H54 (cell line): ENCODE measurements at regions not wholly inside any gene's neighbourhood (a gene's known extent, or its start where the extent isn't known, plus 50 kb on each side); places are given as distances from the start of the nearest gene placed in this dataset.

Experiments used
- DNase-seq: peaks from one replicate; pipeline ENCODE4 v3.0.0; 2011; ENCODE audit warnings: low spot score, mixed read lengths; ENCODE audit not compliant: insufficient read length
- FAIRE-seq: peaks from 3 replicates; lab custom pipeline; 2011; peaks lifted over from hg19 to GRCh38; lab: Jason Lieb, UNC
- POLR2A ChIP-seq: IDR thresholded peaks from 2 replicates; pipeline ENCODE4 v1.6.1; 2011; ENCODE audit warnings: low read depth, mild to moderate bottlenecking, low read length

DNA sequence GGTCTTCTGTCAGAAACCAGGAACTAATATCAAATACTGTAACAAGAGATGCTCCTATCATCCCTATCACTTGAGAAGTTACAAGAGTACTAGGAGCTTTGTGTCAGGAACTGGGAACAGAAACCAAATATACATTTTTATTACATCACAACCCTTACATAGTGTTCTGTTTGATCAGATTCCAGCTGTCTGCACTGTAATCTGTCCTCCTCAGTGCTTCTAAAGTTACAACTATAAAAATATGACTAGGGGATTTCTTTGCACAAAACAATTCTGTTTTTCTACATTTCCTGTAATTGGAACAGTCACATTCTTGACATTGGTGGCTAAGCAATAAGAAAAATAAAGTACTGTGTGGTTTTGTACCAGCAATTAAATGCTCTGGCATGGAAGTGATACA is 686.0 kb downstream of the PDHA2 start:
- TF ChIP-seq POLR2A = no peak
- no peak for FAIRE-seq
- no peak for DNase-seq

DNA sequence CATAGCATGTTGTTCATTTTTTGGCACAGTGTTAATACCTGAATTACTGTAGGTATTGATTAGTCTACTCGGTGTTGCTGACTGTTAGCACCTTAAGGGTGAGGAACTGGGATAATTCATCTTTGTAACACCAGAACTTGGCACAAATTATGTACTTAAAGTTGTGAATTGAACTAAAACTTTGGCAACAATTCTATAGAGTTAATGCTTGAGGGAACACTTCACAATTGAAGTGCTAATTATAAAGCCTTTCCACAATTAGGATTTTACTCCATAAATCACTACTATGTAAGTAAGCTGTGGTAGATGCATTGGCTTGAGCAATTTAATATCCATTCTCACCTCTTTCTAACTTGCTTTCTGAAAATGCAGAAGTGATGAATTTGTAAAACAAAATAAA is 686.7 kb downstream of the PDHA2 start:
- no peak for TF ChIP-seq POLR2A
- DNase-seq (no peak), FAIRE-seq (no peak)

DNA sequence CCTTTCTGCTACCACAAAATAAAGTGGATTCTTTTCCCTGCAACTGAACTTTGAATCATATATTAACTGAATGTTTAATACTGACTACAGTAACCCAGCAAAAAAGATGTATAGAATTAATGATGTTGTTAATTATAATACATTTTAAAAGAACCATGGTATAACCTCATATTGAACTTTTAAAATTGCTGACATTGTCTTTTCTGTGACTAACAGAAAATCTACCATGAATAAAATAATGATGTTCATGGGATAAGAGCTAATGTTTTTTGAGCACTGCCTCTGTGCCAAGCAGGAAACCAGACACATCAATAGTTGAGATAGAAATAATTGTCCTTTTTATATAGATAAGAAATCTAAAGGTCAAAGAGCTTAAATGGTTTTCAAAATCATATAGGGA is 691.9 kb downstream of the PDHA2 start:
- FAIRE-seq = no peak
- TF ChIP-seq POLR2A = no peak
- no peak for DNase-seq

DNA sequence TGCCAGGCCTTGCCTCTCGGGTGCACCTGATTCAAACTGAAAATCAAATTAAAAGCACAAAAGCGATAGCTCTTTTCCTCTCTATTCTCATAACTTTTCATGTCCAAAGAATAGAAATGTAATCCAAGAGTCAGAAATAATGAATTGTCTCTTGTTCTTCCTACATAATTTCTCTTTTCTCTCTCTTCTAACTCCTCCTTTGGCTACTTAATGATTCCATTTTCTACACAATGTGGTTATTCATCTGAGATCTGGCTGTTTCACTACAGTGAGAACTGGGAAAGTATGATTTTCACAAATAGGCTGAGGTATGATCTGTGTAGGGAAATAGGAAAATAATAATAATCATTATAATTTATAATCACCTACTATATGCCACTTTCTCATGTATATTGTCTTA is 703.5 kb downstream of the PDHA2 start:
- FAIRE-seq (no peak), DNase-seq (no peak)
- TF ChIP-seq POLR2A = no peak

DNA sequence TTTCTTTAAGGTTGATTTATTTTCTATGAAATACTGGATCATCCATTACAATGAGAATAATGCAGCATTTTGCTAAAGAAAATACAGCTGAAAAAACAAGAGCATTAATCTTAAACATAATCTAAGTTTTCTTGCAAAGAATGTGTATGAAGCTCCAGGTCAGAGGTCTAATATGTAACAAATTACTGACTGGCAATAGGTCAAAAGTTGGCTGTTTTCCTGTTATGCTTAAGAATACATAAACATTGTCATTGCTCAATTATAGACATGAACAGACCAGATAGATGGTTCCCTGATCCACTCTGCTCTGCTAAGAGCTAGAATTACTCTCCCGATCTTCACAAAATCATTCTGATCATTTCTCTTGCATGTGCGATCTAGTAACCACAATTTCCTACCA is 718.6 kb downstream of the PDHA2 start:
- FAIRE-seq (no peak), DNase-seq (no peak)
- no peak for TF ChIP-seq POLR2A

DNA sequence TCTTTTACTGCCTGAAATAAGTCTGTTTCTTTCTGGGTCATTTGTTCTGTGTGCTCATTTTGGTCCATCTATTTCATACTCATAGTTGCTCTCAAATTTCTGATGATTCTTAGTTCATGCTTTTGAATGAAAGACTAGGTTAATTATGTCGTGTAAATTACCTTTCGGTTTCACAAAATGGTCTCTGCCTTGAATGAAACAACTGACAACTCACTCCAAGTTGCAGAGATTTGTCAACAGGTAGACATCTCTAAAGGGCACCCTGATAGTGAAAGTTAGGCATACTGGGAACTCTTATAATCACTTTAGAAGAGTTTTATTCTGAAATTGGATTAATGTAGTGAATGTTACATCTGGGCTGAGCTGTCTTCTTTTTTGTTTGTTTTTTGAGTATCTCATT is 726.9 kb downstream of the PDHA2 start:
- TF ChIP-seq POLR2A = no peak
- DNase-seq = no peak
- no peak for FAIRE-seq

DNA sequence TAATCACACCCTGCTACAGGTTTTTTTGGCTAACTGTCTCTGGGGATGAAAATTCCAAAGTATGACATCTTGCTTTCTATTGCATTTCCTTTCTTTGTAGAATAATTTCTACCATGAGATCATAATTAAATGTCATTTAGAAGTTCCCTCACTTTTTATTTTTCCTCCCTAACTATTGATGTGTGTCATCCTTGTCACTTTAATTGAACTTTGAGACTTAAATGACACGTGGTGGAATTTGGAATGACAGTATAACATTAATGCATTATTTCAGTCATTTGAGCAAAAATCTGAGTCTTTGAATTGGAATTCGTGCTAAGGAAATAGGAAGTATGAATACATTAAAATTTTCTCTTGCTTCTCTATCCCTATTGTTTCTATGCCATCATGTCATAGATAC is 745.4 kb downstream of the PDHA2 start:
- no peak for FAIRE-seq
- DNase-seq = no peak
- TF ChIP-seq POLR2A = no peak

DNA sequence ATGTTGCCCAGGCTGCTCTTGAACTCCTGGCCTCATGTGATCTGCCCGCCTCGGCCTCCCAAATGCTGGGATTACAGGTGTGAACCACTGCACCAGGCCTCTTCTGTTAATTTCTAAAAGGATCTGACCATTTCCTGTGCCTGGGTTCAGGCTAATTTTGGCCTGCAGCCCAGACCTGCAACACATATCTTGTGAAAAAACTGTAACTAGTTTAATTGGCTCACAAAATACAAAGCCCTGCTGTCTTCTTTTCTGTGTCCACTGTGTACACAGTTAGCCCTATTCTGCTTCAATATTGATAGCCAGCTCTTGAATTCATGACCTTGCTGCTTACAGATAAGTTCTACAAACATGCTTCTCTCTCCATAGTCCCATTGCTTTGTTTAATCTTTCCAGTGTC is 753.5 kb downstream of the PDHA2 start:
- FAIRE-seq (no peak), DNase-seq (no peak)
- no peak for TF ChIP-seq POLR2A

DNA sequence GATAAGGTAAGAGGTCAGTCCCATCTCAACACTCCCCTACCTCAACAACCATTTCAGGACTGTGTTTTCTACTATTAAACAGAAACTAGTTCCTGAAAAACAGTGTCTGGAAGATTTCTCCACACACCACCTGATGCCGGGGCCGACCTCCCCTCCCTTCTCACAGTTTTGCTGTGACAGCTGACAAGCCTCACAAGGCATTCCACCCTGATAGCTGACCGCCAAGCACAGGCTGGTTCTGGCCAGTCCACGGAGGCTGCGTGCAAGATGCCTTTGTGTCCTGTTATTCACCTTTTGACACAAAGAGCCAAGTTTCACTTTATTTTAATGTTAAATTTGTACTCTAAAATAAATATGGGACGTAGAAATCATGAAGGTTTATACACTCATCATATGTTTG is 758.6 kb downstream of the PDHA2 start:
- no peak for FAIRE-seq
- DNase-seq = no peak
- TF ChIP-seq POLR2A = no peak

DNA sequence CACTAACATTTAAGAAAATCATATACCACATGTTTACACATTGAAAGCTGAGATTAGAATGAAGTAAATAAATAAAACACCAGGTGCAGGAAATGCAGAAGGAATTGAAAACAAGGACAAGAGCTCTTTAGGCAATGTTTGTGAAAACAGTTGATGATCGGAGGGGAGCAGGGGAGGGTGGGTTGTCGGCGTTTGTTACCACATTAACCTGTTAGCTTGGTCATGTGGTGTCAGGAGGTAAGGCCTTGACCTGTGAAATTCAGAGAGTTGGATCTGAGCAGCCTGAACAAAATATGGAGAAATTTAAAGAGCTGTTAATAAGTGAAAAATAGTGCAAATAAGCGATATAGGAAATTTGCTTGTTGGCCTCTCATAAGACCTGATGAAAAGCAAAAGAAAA is 759.9 kb downstream of the PDHA2 start:
- no peak for TF ChIP-seq POLR2A
- no peak for FAIRE-seq
- no peak for DNase-seq

DNA sequence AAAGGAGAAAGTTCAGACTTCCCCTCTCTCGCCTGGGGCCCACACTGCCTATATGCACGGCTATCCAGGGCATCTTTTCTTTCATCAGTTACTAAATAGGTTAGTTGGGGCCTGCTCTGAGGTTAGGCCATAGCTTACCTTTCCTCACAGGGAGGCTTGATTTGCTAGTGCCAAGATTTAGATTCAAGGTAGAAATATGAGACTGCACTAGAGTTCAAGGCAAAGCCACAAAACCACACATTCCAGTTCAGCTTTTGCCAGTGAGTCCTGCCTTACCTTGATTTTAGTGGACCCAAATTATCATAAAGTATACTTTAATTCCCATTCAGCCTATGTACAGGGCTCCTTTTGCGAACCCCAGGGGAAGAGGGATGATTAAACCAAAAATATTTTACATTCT is 762.8 kb downstream of the PDHA2 start:
- FAIRE-seq (no peak), DNase-seq (no peak)
- no peak for TF ChIP-seq POLR2A

DNA sequence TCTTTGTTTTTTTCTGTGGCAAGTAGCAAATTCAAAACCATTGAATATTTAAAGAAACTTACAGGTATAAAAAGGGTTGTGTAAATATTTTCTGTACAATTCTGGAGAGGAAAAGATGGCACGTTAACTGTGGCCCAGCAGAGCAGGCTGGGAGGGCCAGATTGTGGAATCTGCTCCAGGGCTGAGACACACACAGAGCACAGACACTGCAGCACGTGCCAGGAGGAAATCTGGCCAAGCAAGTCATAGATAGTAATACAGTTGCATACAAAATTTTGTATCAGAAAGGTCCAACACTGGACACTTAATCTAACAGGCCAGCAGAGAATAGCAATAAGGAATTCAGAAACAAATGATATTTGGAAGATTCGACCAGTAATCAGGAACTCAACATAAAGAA is 763.7 kb downstream of the PDHA2 start:
- TF ChIP-seq POLR2A = no peak
- DNase-seq (no peak), FAIRE-seq (no peak)

DNA sequence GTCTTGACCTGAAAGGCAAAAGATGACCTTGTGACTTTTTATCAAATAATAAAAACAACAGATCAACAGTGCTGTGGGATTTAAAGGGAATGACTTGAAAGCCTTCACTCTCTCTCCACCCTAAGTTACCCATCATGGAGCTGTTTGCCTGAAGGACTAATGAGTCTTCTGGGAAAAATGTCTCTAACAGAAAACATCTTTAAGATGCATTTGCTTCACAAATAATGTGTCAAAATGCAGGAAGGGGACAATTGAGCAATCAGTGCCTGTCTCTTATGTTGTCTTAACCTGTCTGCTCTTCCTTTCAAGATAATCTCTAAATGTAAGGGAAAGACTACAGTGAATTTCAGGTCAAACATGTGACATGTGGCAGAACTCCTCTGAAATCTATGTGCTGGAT is 766.6 kb downstream of the PDHA2 start:
- DNase-seq (no peak), FAIRE-seq (no peak)
- TF ChIP-seq POLR2A = no peak

DNA sequence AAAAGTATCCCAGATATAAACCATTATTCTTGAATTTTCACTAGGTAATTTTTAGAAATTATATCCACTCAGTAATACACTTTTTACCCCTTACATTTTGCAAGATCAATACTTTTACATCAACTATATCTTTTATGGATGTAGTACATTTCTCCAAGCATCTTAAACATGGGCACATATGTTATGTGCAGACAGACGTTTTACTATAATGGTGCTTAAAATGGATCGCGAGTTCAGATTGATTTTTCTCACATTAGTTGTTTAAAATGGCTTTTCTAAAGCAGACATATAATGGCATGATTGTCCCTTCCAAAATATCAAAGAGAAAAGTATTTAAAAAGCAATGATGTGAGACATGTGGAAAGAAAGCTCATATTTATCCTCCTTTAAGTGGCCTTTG is 786.1 kb downstream of the PDHA2 start:
- FAIRE-seq = no peak
- TF ChIP-seq POLR2A = no peak
- DNase-seq = no peak

DNA sequence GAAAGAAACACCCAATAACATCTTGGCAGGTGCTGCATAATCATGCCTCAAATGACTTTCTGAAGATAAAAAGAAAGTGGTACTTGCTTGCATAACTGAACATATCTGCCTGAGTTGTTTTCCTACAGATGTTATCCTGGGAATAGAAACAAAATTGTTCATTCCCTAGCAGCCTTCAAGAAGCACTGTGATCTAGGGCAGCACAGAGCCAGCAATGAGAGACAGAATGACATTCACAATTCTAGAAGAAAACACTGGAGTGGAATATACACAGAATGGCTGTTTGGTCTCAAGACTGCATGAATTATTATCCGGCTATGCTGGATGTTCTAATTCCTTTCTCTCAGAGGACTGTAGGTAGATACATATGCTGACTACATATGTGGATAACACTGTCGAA is 790.9 kb downstream of the PDHA2 start:
- TF ChIP-seq POLR2A = no peak
- FAIRE-seq = no peak
- no peak for DNase-seq

DNA sequence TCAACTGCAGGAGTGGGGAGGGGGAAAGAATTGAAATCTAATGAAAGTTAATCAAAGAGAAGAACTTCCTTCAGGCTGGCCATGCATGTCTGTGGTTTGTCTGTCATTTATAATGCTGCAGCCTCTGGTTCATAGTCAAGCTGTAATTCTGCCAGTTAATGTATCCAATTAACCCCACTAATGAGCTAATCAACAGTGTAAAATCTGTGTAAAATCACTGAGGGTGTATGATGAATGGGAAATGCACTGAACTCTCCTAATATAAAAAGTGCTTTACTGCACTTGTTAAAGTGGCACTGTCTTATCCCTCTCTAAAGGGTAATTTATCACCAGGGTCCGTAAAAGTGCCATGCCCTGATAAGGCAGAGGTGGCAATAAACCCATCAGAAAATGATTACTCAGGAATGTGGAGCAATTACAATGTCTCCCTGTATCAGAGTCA is 798.1 kb downstream of the PDHA2 start:
- FAIRE-seq (no peak), DNase-seq (no peak)
- TF ChIP-seq POLR2A = no peak
